ENCODE measurements at regions not wholly inside any gene's neighbourhood (a gene's known extent, or its start where the extent isn't known, plus 50 kb on each side); places are given as distances from the start of the nearest gene placed in this dataset.
"Not testable (repeated sequence)": the region's sequence is repeated elsewhere in the genome, so short reads cannot be mapped to it uniquely, and the experiment has no call there.

- H3K36me3 ChIP-seq (ENCODE audit: control insufficient read depth, insufficient read depth, low read length); H3K4me3 ChIP-seq (ENCODE audit: low read depth, low read length); DNase-seq (ENCODE audit: low read depth); FAIRE-seq; H3K27me3 ChIP-seq (ENCODE audit: control insufficient read depth, insufficient read depth, low read length): not testable (repeated sequence)
Observed at GRCh38 chr15:30195355-30196008, 60.6 kb downstream of the GOLGA8T start.

DNA sequence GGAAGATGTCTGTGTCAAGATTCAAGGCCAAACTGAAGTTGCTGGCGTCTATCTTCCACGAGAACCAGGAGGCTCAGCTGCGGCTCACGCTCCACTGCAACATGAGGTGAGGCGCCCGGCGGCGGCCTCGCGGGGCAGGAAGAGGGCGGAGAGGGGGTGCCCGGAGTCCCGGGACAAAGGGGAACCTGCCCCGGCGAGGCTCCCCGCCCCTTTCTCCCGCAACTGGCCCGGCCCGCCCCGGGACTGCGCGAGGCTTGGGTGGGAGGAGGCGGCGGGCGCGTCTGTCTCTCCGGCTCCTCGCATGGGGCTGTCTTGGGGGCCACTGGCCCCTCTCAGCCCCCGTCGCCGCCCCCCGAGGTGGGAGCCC, 61.1 kb downstream of the GOLGA8T start:
- not testable (repeated sequence) for FAIRE-seq; H3K4me3 ChIP-seq (ENCODE audit: low read depth, low read length); H3K27me3 ChIP-seq (ENCODE audit: control insufficient read depth, insufficient read depth, low read length); DNase-seq (ENCODE audit: low read depth); H3K36me3 ChIP-seq (ENCODE audit: control insufficient read depth, insufficient read depth, low read length)

- not testable (repeated sequence) for H3K27me3 ChIP-seq (ENCODE audit: control insufficient read depth, insufficient read depth, low read length); FAIRE-seq; H3K4me3 ChIP-seq (ENCODE audit: low read depth, low read length); H3K36me3 ChIP-seq (ENCODE audit: control insufficient read depth, insufficient read depth, low read length); DNase-seq (ENCODE audit: low read depth)
Observed at GRCh38 chr15:30196769-30197168, 61.9 kb downstream of the GOLGA8T start.

GRCh38 chr15:30201517-30201916, 66.7 kb downstream of the GOLGA8T start:
- FAIRE-seq; H3K36me3 ChIP-seq (ENCODE audit: control insufficient read depth, insufficient read depth, low read length); DNase-seq (ENCODE audit: low read depth); H3K4me3 ChIP-seq (ENCODE audit: low read depth, low read length); H3K27me3 ChIP-seq (ENCODE audit: control insufficient read depth, insufficient read depth, low read length): not testable (repeated sequence)

- H3K36me3 ChIP-seq (ENCODE audit: control insufficient read depth, insufficient read depth, low read length); FAIRE-seq; H3K27me3 ChIP-seq (ENCODE audit: control insufficient read depth, insufficient read depth, low read length); H3K4me3 ChIP-seq (ENCODE audit: low read depth, low read length); DNase-seq (ENCODE audit: low read depth): not testable (repeated sequence)
Observed at GRCh38 chr15:30213733-30214132, 78.9 kb downstream of the GOLGA8T start.

DNA sequence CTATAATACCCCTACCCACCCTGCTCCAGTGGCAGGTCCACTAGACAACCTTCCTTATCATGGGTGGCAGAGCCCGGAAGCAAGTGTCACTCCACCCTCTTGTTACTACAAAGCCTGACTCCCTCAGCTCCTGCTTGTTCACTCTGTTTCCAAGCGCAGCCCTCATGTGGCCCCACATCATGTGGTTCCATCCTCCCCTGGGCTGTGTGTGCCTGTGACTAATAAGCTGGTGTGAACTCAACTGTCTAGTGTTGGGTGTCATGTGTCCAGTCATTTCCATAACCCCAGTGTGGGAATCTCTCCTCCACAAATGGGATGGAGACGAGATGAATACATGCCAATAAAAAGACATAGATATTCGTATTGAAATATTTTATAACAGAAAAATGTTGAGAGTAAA, 87.0 kb downstream of the GOLGA8T start:
- not testable (repeated sequence) for H3K36me3 ChIP-seq (ENCODE audit: control insufficient read depth, insufficient read depth, low read length); DNase-seq (ENCODE audit: low read depth); H3K4me3 ChIP-seq (ENCODE audit: low read depth, low read length); H3K27me3 ChIP-seq (ENCODE audit: control insufficient read depth, insufficient read depth, low read length); FAIRE-seq

GRCh38 chr15:30222798-30223591, 88.1 kb downstream of the GOLGA8T start:
- H3K27me3 ChIP-seq (ENCODE audit: control insufficient read depth, insufficient read depth, low read length); DNase-seq (ENCODE audit: low read depth); FAIRE-seq; H3K4me3 ChIP-seq (ENCODE audit: low read depth, low read length); H3K36me3 ChIP-seq (ENCODE audit: control insufficient read depth, insufficient read depth, low read length): not testable (repeated sequence)

DNA sequence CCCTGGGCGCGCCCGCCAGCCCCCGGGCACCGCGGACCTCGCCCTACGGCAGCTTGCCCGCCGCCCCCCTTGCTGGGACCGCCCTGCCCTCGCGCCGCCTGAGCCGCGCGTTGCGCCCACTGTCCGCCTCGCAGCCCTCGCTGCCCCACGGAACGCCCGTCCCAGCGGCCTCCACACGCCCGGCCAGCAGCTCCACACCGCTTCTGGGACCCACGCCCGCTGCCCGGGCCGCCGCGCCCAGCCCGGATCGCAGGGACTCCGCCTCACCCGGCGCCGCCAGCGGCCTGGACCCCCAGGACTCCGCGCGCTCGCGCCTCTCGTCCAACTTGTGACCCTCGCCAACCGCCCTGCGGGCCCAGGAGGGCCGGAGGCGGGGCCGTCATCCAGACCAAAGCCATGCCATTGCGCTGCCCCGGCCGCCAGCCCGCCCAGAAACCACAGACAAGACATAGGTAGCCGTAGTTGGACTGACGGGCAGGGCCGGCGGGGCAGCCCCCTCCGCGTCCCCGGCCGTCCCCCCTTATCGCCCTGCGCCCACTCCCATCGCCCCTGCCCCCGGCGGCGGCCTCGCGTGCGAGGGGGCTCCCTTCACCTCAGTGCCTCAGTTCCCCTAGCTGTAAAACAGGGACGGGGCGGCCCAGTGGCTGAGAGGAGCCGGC, 90.5 kb downstream of the GOLGA8T start:
- H3K4me3 ChIP-seq (ENCODE audit: low read depth, low read length); DNase-seq (ENCODE audit: low read depth); H3K36me3 ChIP-seq (ENCODE audit: control insufficient read depth, insufficient read depth, low read length); H3K27me3 ChIP-seq (ENCODE audit: control insufficient read depth, insufficient read depth, low read length); FAIRE-seq: not testable (repeated sequence)

GRCh38 chr15:30261432-30262141, 126.7 kb downstream of the GOLGA8T start:
- FAIRE-seq; H3K36me3 ChIP-seq (ENCODE audit: control insufficient read depth, insufficient read depth, low read length); H3K4me3 ChIP-seq (ENCODE audit: low read depth, low read length); DNase-seq (ENCODE audit: low read depth); H3K27me3 ChIP-seq (ENCODE audit: control insufficient read depth, insufficient read depth, low read length): not testable (repeated sequence)

- FAIRE-seq; DNase-seq (ENCODE audit: low read depth); H3K27me3 ChIP-seq (ENCODE audit: control insufficient read depth, insufficient read depth, low read length); H3K36me3 ChIP-seq (ENCODE audit: control insufficient read depth, insufficient read depth, low read length); H3K4me3 ChIP-seq (ENCODE audit: low read depth, low read length): not testable (repeated sequence)
Observed at GRCh38 chr15:30262142-30262460, 127.2 kb downstream of the GOLGA8T start.

DNA sequence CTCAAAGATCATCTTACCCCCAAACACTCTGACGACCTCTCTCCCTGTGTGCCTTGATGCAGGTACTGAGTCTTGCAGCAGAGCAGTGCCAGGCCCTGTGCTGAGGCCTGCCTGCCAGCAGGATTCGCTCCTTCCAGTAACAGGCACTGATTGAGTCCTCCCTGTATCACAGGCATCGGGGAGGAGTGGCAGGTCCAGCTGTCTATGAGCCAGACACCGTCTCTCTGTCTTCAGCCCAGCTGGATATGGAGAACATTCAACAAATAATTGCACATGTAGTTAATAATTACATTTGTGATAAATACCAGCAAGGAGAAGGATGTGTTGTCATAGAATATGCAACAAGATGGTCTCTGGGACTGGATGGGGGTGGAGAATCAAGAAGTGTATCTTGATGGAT, 129.1 kb downstream of the GOLGA8T start:
- not testable (repeated sequence) for H3K27me3 ChIP-seq (ENCODE audit: control insufficient read depth, insufficient read depth, low read length); DNase-seq (ENCODE audit: low read depth); H3K36me3 ChIP-seq (ENCODE audit: control insufficient read depth, insufficient read depth, low read length); H3K4me3 ChIP-seq (ENCODE audit: low read depth, low read length); FAIRE-seq

GRCh38 chr15:30295150-30295844, 98.0 kb downstream of the CHRFAM7A start:
- H3K27me3 ChIP-seq (ENCODE audit: control insufficient read depth, insufficient read depth, low read length); H3K36me3 ChIP-seq (ENCODE audit: control insufficient read depth, insufficient read depth, low read length); DNase-seq (ENCODE audit: low read depth); FAIRE-seq; H3K4me3 ChIP-seq (ENCODE audit: low read depth, low read length): not testable (repeated sequence)

GRCh38 chr15:30303968-30304367, 89.4 kb downstream of the CHRFAM7A start:
- H3K27me3 ChIP-seq (ENCODE audit: control insufficient read depth, insufficient read depth, low read length); H3K36me3 ChIP-seq (ENCODE audit: control insufficient read depth, insufficient read depth, low read length); DNase-seq (ENCODE audit: low read depth); H3K4me3 ChIP-seq (ENCODE audit: low read depth, low read length): not testable (repeated sequence)
- peak; percentile 90 for FAIRE-seq

Data from bronchial epithelial cell (primary cell).